H9 (cell line): ENCODE measurements at regions not wholly inside any gene's neighbourhood (a gene's known extent, or its start where the extent isn't known, plus 50 kb on each side); places are given as distances from the start of the nearest gene placed in this dataset.

Experiments used
- DNase-seq: peaks from one replicate; pipeline ENCODE4 v3.0.0-alpha.2; 2017
- H2AFZ ChIP-seq: one replicate; pipeline ENCODE4 v1.6.1; 2013; ENCODE audit warnings: mild to moderate bottlenecking, low read length, control low read depth, moderate library complexity
- H2AK5ac ChIP-seq: 2 replicates; pipeline ENCODE4 v1.6.1; 2013; ENCODE audit warnings: low read length, control low read depth, mixed read lengths; ENCODE audit not compliant: insufficient read length
- H2BK120ac ChIP-seq: one replicate; pipeline ENCODE4 v1.6.1; 2013; ENCODE audit warnings: low read depth, mild to moderate bottlenecking, low read length, control low read depth, inconsistent platforms; ENCODE audit not compliant: poor library complexity, severe bottlenecking
- H2BK12ac ChIP-seq: 2 replicates; pipeline ENCODE4 v1.6.1; 2013; ENCODE audit warnings: low read length, control low read depth, mixed read lengths, low read depth; ENCODE audit not compliant: insufficient read length
- H2BK15ac ChIP-seq: 2 replicates; pipeline ENCODE4 v1.6.1; 2013; ENCODE audit warnings: low read depth, low read length, control low read depth
- H2BK20ac ChIP-seq: one replicate; pipeline ENCODE4 v1.6.1; 2013; ENCODE audit warnings: low read depth, mild to moderate bottlenecking, low read length, control low read depth, inconsistent platforms; ENCODE audit not compliant: poor library complexity, severe bottlenecking
- H2BK5ac ChIP-seq: 2 replicates; pipeline ENCODE4 v1.6.1; 2013; ENCODE audit warnings: low read length, control low read depth, mixed read lengths; ENCODE audit not compliant: insufficient read length
- H3K14ac ChIP-seq: 2 replicates; pipeline ENCODE4 v1.6.1; 2013; ENCODE audit warnings: low read length, control low read depth; ENCODE audit not compliant: insufficient read depth
- H3K18ac ChIP-seq: 2 replicates; pipeline ENCODE4 v1.6.1; 2013; ENCODE audit warnings: low read depth, mild to moderate bottlenecking, mixed read lengths, low read length, control low read depth; ENCODE audit not compliant: insufficient read length
- H3K23ac ChIP-seq: 2 replicates; pipeline ENCODE4 v1.6.1; 2013; ENCODE audit warnings: low read length, control low read depth, mixed read lengths, low read depth; ENCODE audit not compliant: insufficient read length
- H3K23me2 ChIP-seq: 2 replicates; pipeline ENCODE4 v1.6.1; 2013; ENCODE audit warnings: low read depth, mild to moderate bottlenecking, mixed read lengths, low read length, control low read depth; ENCODE audit not compliant: insufficient read length, poor library complexity, severe bottlenecking
- H3K27ac ChIP-seq: 2 replicates; pipeline ENCODE4 v1.5.1; 2013; ENCODE audit warnings: low read length, control low read depth, mixed read lengths, low read depth; ENCODE audit not compliant: insufficient read length
- H3K27me3 ChIP-seq: 2 replicates; pipeline ENCODE4 v1.6.1; 2013; ENCODE audit warnings: low read length, control low read depth, inconsistent platforms; ENCODE audit not compliant: insufficient read depth
- H3K4ac ChIP-seq: 2 replicates; pipeline ENCODE4 v1.6.1; 2013; ENCODE audit warnings: low read depth, mild to moderate bottlenecking, control low read depth, inconsistent platforms, low read length, moderate library complexity
- H3K4me1 ChIP-seq: 2 replicates; pipeline ENCODE4 v1.6.1; 2013; ENCODE audit warnings: low read length, control low read depth, inconsistent platforms; ENCODE audit not compliant: insufficient read depth
- H3K4me2 ChIP-seq: 2 replicates; pipeline ENCODE4 v1.6.1; 2013; ENCODE audit warnings: low read length, control low read depth, mixed read lengths; ENCODE audit not compliant: insufficient read length, insufficient read depth
- H3K56ac ChIP-seq: 2 replicates; pipeline ENCODE4 v1.6.1; 2013; ENCODE audit warnings: low read depth, mild to moderate bottlenecking, mixed read lengths, low read length, control low read depth; ENCODE audit not compliant: insufficient read length
- H3K79me1 ChIP-seq: 2 replicates; pipeline ENCODE4 v1.6.1; 2013; ENCODE audit warnings: low read depth, mild to moderate bottlenecking, moderate library complexity, low read length, control low read depth, inconsistent platforms; ENCODE audit not compliant: insufficient read depth, poor library complexity, severe bottlenecking
- H3K79me2 ChIP-seq: 2 replicates; pipeline ENCODE4 v1.6.1; 2013; ENCODE audit warnings: low read length, control low read depth, inconsistent platforms; ENCODE audit not compliant: insufficient read depth
- H3K9ac ChIP-seq: 2 replicates; pipeline ENCODE4 v1.6.1; 2013; ENCODE audit warnings: low read length, control low read depth, mixed read lengths; ENCODE audit not compliant: insufficient read length; ENCODE audit errors: extremely low read depth
- H3K9me3 ChIP-seq: one replicate; pipeline ENCODE4 v1.6.1; 2013; ENCODE audit warnings: low read depth, low read length, inconsistent platforms; ENCODE audit not compliant: control insufficient read depth
- H3T11ph ChIP-seq: one replicate; pipeline ENCODE4 v1.6.1; 2013; ENCODE audit warnings: mild to moderate bottlenecking, low read length, control low read depth, inconsistent platforms
- H4K20me1 ChIP-seq: one replicate; pipeline ENCODE4 v1.6.1; 2013; ENCODE audit not compliant: control insufficient read depth, insufficient read length, insufficient read depth
- H4K5ac ChIP-seq: 2 replicates; pipeline ENCODE4 v1.6.1; 2013; ENCODE audit warnings: low read depth, mild to moderate bottlenecking, mixed read lengths, low read length, control low read depth; ENCODE audit not compliant: insufficient read length
- H4K8ac ChIP-seq: replicated peaks from 2 replicates; pipeline ENCODE4 v1.6.1; 2013; ENCODE audit warnings: low read length, control low read depth, mixed read lengths, low read depth; ENCODE audit not compliant: insufficient read length
- H4K91ac ChIP-seq: 2 replicates; pipeline ENCODE4 v1.6.1; 2013; ENCODE audit warnings: low read depth, mild to moderate bottlenecking, moderate library complexity, mixed read lengths, low read length, control low read depth; ENCODE audit not compliant: insufficient read length
- H3K27ac Mint-ChIP-seq, 3 experiments: 2 replicates in 2 of 3; 3 replicates in 1 of 3; pipeline ENCODE4 v1.8.0; 2020 to 2021; ENCODE audit warnings: mixed read lengths in 3 of 3, mild to moderate bottlenecking in 1 of 3, moderate library complexity in 1 of 3
- H3K27me3 Mint-ChIP-seq: 2 replicates; pipeline ENCODE4 v1.8.0; 2021; ENCODE audit warnings: low read depth, mild to moderate bottlenecking, moderate library complexity, mixed read lengths
- H3K36me3 Mint-ChIP-seq, 3 experiments: 2 replicates in 2 of 3; 3 replicates in 1 of 3; pipeline ENCODE4 v1.8.0; 2020 to 2021; ENCODE audit warnings: low read depth in 3 of 3, mixed read lengths in 3 of 3; ENCODE audit not compliant: insufficient read depth in 1 of 3
- H3K4me1 Mint-ChIP-seq, 2 experiments: 2 replicates each; pipeline ENCODE4 v1.8.0; 2020; ENCODE audit warnings: mixed read lengths in 2 of 2
- H3K4me3 Mint-ChIP-seq, 2 experiments: 2 replicates in 1 of 2; 3 replicates in 1 of 2; pipeline ENCODE4 v1.8.0; 2020 to 2021; ENCODE audit warnings: mild to moderate bottlenecking in 2 of 2, mixed read lengths in 2 of 2, moderate library complexity in 1 of 2
- H3K9me3 Mint-ChIP-seq, 2 experiments: 2 replicates in 1 of 2; 3 replicates in 1 of 2; pipeline ENCODE4 v1.8.0; 2020; ENCODE audit warnings: mild to moderate bottlenecking in 2 of 2, mixed read lengths in 2 of 2, moderate library complexity in 1 of 2
- WGBS: extraction: QIAGEN DNeasy Blood & Tissue Kit; methylation state at CpG from one replicate; pipeline ENCODE4 v1.1.7; 2013; ENCODE audit warnings: missing lambda C conversion rate, low lambda C conversion rate, mixed read lengths; ENCODE audit not compliant: insufficient read length; ENCODE audit errors: extremely low coverage; 5-methylcytosine and 5-hydroxymethylcytosine counted together
- TF ChIP-seq, protein P1 (sequence below): fragments of 200-600 bp; sonication (generic); conservative IDR thresholded peaks from 3 replicates; pipeline ENCODE4 v1.8.0; 2021; ENCODE audit warnings: antibody characterized with exemption, mild to moderate bottlenecking

GRCh38 chr5:15425766-15426165 is 74.2 kb upstream of the FBXL7 start:
- H3K27ac ChIP-seq = no peak overlapping the region
- DNase-seq = no peak
- H4K8ac ChIP-seq = no peak overlapping the region
- H2BK12ac ChIP-seq = peak overlapping the region; percentile 33
- no peak overlapping the region for H4K5ac ChIP-seq
- peak overlapping the region; percentile 99 for H2AFZ ChIP-seq
- H3K27me3 ChIP-seq = no peaks in the 10 kb centered on the region
- no peak overlapping the region for H3K14ac ChIP-seq
- peak overlapping the region; percentile 68 for H4K91ac ChIP-seq
- no peak overlapping the region for H3K4ac ChIP-seq
- peaks cover 3% of the 10 kb centered on the region for H3K23me2 ChIP-seq
- no peaks in the 10 kb centered on the region for H3K79me2 ChIP-seq
- H3K27ac Mint-ChIP-seq = peak overlapping the region in 2 of 3 experiments; percentile 46 to 60; a peak in 2 of 7 replicates
- no peak overlapping the region for H3T11ph ChIP-seq
- no peaks in the 10 kb centered on the region for H3K79me1 ChIP-seq
- H3K56ac ChIP-seq = no peak overlapping the region
- peak overlapping the region; percentile 71 for H3K18ac ChIP-seq
- H3K23ac ChIP-seq = no peak overlapping the region
- H3K4me1 ChIP-seq = peaks cover 2% of the 10 kb centered on the region; the same call in 1 of the 2 replicates
- H3K4me1 Mint-ChIP-seq = peaks cover 11 to 18% of the 10 kb centered on the region in 2 experiments
- peak overlapping the region; percentile 26 for H3K9ac ChIP-seq
- WGBS = no CpG with 5 or more reads among the region's 6 CpGs
- no peak overlapping the region for H2BK120ac ChIP-seq
- H3K27me3 Mint-ChIP-seq = no peaks in the 10 kb centered on the region
- H2BK15ac ChIP-seq = no peak overlapping the region
- TF ChIP-seq, protein P1, sequence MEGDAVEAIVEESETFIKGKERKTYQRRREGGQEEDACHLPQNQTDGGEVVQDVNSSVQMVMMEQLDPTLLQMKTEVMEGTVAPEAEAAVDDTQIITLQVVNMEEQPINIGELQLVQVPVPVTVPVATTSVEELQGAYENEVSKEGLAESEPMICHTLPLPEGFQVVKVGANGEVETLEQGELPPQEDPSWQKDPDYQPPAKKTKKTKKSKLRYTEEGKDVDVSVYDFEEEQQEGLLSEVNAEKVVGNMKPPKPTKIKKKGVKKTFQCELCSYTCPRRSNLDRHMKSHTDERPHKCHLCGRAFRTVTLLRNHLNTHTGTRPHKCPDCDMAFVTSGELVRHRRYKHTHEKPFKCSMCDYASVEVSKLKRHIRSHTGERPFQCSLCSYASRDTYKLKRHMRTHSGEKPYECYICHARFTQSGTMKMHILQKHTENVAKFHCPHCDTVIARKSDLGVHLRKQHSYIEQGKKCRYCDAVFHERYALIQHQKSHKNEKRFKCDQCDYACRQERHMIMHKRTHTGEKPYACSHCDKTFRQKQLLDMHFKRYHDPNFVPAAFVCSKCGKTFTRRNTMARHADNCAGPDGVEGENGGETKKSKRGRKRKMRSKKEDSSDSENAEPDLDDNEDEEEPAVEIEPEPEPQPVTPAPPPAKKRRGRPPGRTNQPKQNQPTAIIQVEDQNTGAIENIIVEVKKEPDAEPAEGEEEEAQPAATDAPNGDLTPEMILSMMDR = no peak
- no peak overlapping the region for H2BK20ac ChIP-seq
- no peak overlapping the region for H3K4me3 Mint-ChIP-seq
- H3K4me2 ChIP-seq = peak overlapping the region; percentile 51
- no peaks in the 10 kb centered on the region for H4K20me1 ChIP-seq
- H2AK5ac ChIP-seq = no peak overlapping the region
- H3K9me3 Mint-ChIP-seq = no peaks in the 10 kb centered on the region; a peak in 1 of 5 replicates
- no peaks in the 10 kb centered on the region for H3K36me3 Mint-ChIP-seq
- no peak overlapping the region for H2BK5ac ChIP-seq
- H3K9me3 ChIP-seq = no peaks in the 10 kb centered on the region
